Parathyroid adenoma (tissue), 2 donors: ENCODE measurements at regions not wholly inside any gene's neighbourhood (a gene's known extent, or its start where the extent isn't known, plus 50 kb on each side); places are given as distances from the start of the nearest gene placed in this dataset.

ENCODE experiments used
- H2AFZ ChIP-seq: fragments of 300-600 bp; sonication (generic); one replicate; pipeline ENCODE4 v1.7.0; 2017; ENCODE audit warnings: antibody characterized with exemption, mild to moderate bottlenecking
- H3K27ac ChIP-seq: fragments of 300-600 bp; sonication (generic); one replicate; pipeline ENCODE4 v1.7.0; 2017
- H3K27me3 ChIP-seq: fragments of 300-600 bp; sonication (generic); one replicate; pipeline ENCODE4 v1.7.0; 2017; ENCODE audit warnings: low read length; ENCODE audit not compliant: control insufficient read depth, insufficient read depth
- H3K36me3 ChIP-seq: fragments of 300-600 bp; sonication (generic); one replicate; pipeline ENCODE4 v1.7.0; 2017; ENCODE audit warnings: low read length; ENCODE audit not compliant: control insufficient read depth, insufficient read depth
- H3K4me1 ChIP-seq: fragments of 300-600 bp; sonication (generic); one replicate; pipeline ENCODE4 v1.7.0; 2017; ENCODE audit warnings: control low read depth
- H3K4me2 ChIP-seq: fragments of 300-600 bp; sonication (generic); one replicate; pipeline ENCODE4 v1.7.0; 2017; ENCODE audit warnings: low read length
- H3K4me3 ChIP-seq: fragments of 300-600 bp; sonication (generic); one replicate; pipeline ENCODE4 v1.7.0; 2017; ENCODE audit warnings: low read depth, low read length
- H3K79me2 ChIP-seq: fragments of 300-600 bp; sonication (generic); one replicate; pipeline ENCODE4 v1.7.0; 2017; ENCODE audit warnings: control low read depth
- H3K9ac ChIP-seq: fragments of 300-600 bp; sonication (generic); one replicate; pipeline ENCODE4 v1.7.0; 2017; ENCODE audit warnings: mild to moderate bottlenecking
- H3K9me3 ChIP-seq: fragments of 300-600 bp; sonication (generic); one replicate; pipeline ENCODE4 v1.7.0; 2017; ENCODE audit warnings: low read length; ENCODE audit not compliant: control insufficient read depth
- CTCF ChIP-seq: fragments of 300-600 bp; sonication (generic); IDR thresholded peaks from one replicate; pipeline ENCODE4 v1.7.0; 2017; ENCODE audit warnings: antibody characterized with exemption, mild to moderate bottlenecking
- donor health status: primary hyperparathyroidism.

GRCh38 chr5:68562308-68562707 lies 346.8 kb downstream of the PIK3R1 start:
- Histone ChIP-seq H3K9me3 (peaks cover 4% of the 10 kb centered on the region), H3K79me2 (no peaks in the 10 kb centered on the region)
- no peak for TF ChIP-seq CTCF

GRCh38 chr5:68565427-68565826 lies 349.9 kb downstream of the PIK3R1 start:
- H3K79me2 ChIP-seq, result no peaks in the 10 kb centered on the region
- H3K4me2 ChIP-seq, result no peak overlapping the region

More at GRCh38 chr5:68562308-68562707, 346.8 kb downstream of the PIK3R1 start:
- H3K27me3 ChIP-seq, result no peaks in the 10 kb centered on the region
- H3K9ac ChIP-seq, result no peak overlapping the region
- H3K27ac ChIP-seq, result peak overlapping the region; percentile 74
- peak overlapping the region; percentile 9 for H3K4me2 ChIP-seq
- H2AFZ ChIP-seq, result peak overlapping the region; percentile 64
- H3K4me1 ChIP-seq, result peaks cover 12% of the 10 kb centered on the region
- H3K4me3 ChIP-seq, result no peak overlapping the region
- no peaks in the 10 kb centered on the region for H3K36me3 ChIP-seq

GRCh38 chr5:68576805-68577204 lies 361.2 kb downstream of the PIK3R1 start:
- Histone ChIP-seq H3K9me3 (no peaks in the 10 kb centered on the region), H3K4me2 (no peak overlapping the region), H3K27me3 (no peaks in the 10 kb centered on the region), H3K9ac (no peak overlapping the region), H3K36me3 (no peaks in the 10 kb centered on the region), H3K4me1 (no peaks in the 10 kb centered on the region), H3K4me3 (no peak overlapping the region), H3K27ac (no peak overlapping the region), H2AFZ (no peak overlapping the region), H3K79me2 (no peaks in the 10 kb centered on the region)
- no peak for TF ChIP-seq CTCF

More at GRCh38 chr5:68565427-68565826, 349.9 kb downstream of the PIK3R1 start:
- Histone ChIP-seq H3K4me3 (no peak overlapping the region), H3K9me3 (no peaks in the 10 kb centered on the region), H3K9ac (no peak overlapping the region), H3K4me1 (peaks cover 7% of the 10 kb centered on the region), H3K27ac (no peak overlapping the region), H3K36me3 (no peaks in the 10 kb centered on the region), H2AFZ (peak overlapping the region; percentile 9), H3K27me3 (no peaks in the 10 kb centered on the region)
- no peak for TF ChIP-seq CTCF

- Histone ChIP-seq H3K9me3 (no peaks in the 10 kb centered on the region), H3K27me3 (no peaks in the 10 kb centered on the region), H3K36me3 (no peaks in the 10 kb centered on the region), H3K4me1 (no peaks in the 10 kb centered on the region), H3K9ac (no peak overlapping the region), H3K79me2 (no peaks in the 10 kb centered on the region), H2AFZ (peak overlapping the region; percentile 13), H3K4me2 (no peak overlapping the region), H3K4me3 (no peak overlapping the region), H3K27ac (no peak overlapping the region)
- no peak for TF ChIP-seq CTCF
These were observed 366.7 kb downstream of the PIK3R1 start for GRCh38 chr5:68582284-68582683.

GRCh38 chr5:68587171-68587570 lies 371.6 kb downstream of the PIK3R1 start:
- peaks cover 3% of the 10 kb centered on the region for H3K4me1 ChIP-seq
- H2AFZ ChIP-seq, result peak overlapping the region; percentile 3
- H3K9me3 ChIP-seq, result no peaks in the 10 kb centered on the region
- H3K4me2 ChIP-seq, result no peak overlapping the region
- TF ChIP-seq CTCF, result no peak
- no peaks in the 10 kb centered on the region for H3K79me2 ChIP-seq
- H3K36me3 ChIP-seq, result no peaks in the 10 kb centered on the region
- no peak overlapping the region for H3K4me3 ChIP-seq
- H3K9ac ChIP-seq, result no peak overlapping the region
- H3K27ac ChIP-seq, result no peak overlapping the region
- no peaks in the 10 kb centered on the region for H3K27me3 ChIP-seq
